Gastroesophageal sphincter (tissue), 4 donors: ENCODE measurements at regions not wholly inside any gene's neighbourhood (a gene's known extent, or its start where the extent isn't known, plus 50 kb on each side); places are given as distances from the start of the nearest gene placed in this dataset.

Source experiments
- ATAC-seq: fragments of 150-250 bp; one replicate; pipeline ENCODE4 v1.9.1; 2016; ENCODE audit warnings: mild to moderate bottlenecking, moderate library complexity
- H3K27ac ChIP-seq, 4 donors: fragments of 200-600 bp; sonication (generic) in 3 of 4; 1 replicate in 3 of 4; 2 replicates in 1 of 4; pipeline ENCODE4 v1.5.1; 2016 to 2019
- H3K27me3 ChIP-seq: fragments of 200-600 bp; sonication (generic); one replicate; pipeline ENCODE4 v1.5.1; 2019
- H3K36me3 ChIP-seq, 2 donors: fragments of 200-600 bp; sonication (generic); one replicate each; pipeline ENCODE4 v1.5.1; 2019; ENCODE audit warnings: control low read depth in 1 of 2
- H3K4me1 ChIP-seq, 3 donors: fragments of 200-600 bp; sonication (generic); 1 replicate in 2 of 3; 2 replicates in 1 of 3; pipeline ENCODE4 v1.5.1; 2016 to 2019; ENCODE audit warnings: control low read depth in 2 of 3
- H3K4me3 ChIP-seq, 2 donors: fragments of 200-600 bp; sonication (generic); one replicate each; pipeline ENCODE4 v1.5.1; 2019; ENCODE audit warnings: mild to moderate bottlenecking in 1 of 2, moderate library complexity in 1 of 2
- H3K9me3 ChIP-seq, 3 donors: fragments of 200-600 bp; sonication (generic); one replicate each; pipeline ENCODE4 v1.5.1; 2017 to 2019; ENCODE audit warnings: control low read depth in 2 of 3
- EP300 ChIP-seq: sonication (generic); formaldehyde crosslinking; IDR thresholded peaks from one replicate; pipeline ENCODE4 v1.6.1; 2017; ENCODE audit warnings: antibody characterized with exemption, mild to moderate bottlenecking
- POLR2A ChIP-seq, 2 donors: fragments of 450-650 bp; IDR thresholded peaks; one replicate each; pipeline ENCODE4 v1.6.1; 2017; ENCODE audit warnings: antibody characterized with exemption in 2 of 2, mild to moderate bottlenecking in 2 of 2, moderate library complexity in 1 of 2
- POLR2AphosphoS5 ChIP-seq: sonication (generic); formaldehyde crosslinking; IDR thresholded peaks from one replicate; pipeline ENCODE4 v1.6.1; 2017; ENCODE audit warnings: antibody characterized with exemption
- WGBS, 2 donors: methylation state at CpG; one replicate each; pipeline ENCODE4 v1.1.5; 2018; ENCODE audit warnings: low coverage in 1 of 2; 5-methylcytosine and 5-hydroxymethylcytosine counted together
- TF ChIP-seq, protein P1 (sequence below), 4 experiments: fragments of 200-600 bp in 2 of 4; fragments of 450-650 bp in 2 of 4; sonication (generic) in 1 of 4; IDR thresholded peaks; one replicate each; pipeline ENCODE4 v1.5.1; 2017 to 2019; ENCODE audit warnings: antibody characterized with exemption in 4 of 4, mild to moderate bottlenecking in 2 of 4, moderate library complexity in 2 of 4

DNA sequence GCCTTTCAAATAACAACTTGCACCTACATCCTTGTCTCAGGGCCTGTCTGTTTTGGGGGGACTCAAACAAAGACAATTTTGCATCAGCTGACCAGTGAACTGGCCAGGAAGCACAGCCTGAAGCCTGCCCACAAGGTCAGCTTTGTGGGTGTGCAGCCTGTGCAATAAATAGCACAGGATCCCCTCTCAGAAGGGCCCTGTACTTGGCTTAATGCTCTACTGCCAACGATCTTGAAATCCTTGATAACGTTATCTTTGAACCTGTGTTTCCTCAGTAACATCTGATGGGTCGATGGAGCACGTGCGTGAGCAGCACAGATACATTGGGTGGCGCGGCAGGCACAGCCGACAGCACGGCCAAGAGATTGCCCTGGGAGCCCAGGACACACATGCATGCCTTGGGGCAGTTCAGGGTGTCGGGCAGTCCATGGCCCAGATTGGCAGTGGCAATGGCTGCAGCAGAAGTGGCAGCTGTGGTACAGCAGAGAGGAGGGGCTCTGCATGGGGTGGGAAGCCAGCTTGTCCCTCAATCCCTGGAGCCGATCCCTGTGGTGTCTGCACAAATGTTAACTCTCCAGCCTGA, 58.8 kb upstream of the ATP6AP2 start:
- no peak overlapping the region for H3K4me3 ChIP-seq
- ATAC-seq = no peak
- H3K4me1 ChIP-seq = no peaks in the 10 kb centered on the region
- H3K9me3 ChIP-seq = no peaks in the 10 kb centered on the region
- TF ChIP-seq POLR2AphosphoS5 = no peak
- no peaks in the 10 kb centered on the region for H3K27me3 ChIP-seq
- H3K36me3 ChIP-seq = no peaks in the 10 kb centered on the region
- H3K27ac ChIP-seq = no peak overlapping the region
- WGBS, 2 donors = no CpG with 5 or more reads among the region's 11 CpGs

DNA sequence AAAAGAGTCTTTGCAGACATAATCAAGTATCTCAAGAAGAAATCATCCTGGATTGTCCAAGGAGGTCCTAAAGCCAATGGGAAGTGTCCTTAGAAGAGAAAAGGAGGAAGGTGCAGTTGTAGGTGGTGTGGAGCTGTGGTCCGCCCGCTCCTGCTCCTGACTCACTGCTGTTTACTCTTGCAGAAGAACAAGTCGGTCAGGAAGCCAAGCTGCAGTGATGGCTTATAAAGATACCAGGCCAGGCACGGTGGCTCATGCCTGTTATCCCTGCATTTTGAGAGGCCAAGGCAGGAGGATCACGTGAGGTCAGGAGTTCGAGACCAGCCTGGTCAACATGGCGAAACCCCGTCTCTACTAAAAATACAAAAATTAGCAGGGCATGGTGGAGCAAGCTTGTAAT, 66.4 kb upstream of the ATP6AP2 start:
- TF ChIP-seq POLR2A (IDR thresholded peaks at IDR 0.05) (no peak), EP300 (no peak), POLR2AphosphoS5 (no peak)
- TF ChIP-seq, protein P1, sequence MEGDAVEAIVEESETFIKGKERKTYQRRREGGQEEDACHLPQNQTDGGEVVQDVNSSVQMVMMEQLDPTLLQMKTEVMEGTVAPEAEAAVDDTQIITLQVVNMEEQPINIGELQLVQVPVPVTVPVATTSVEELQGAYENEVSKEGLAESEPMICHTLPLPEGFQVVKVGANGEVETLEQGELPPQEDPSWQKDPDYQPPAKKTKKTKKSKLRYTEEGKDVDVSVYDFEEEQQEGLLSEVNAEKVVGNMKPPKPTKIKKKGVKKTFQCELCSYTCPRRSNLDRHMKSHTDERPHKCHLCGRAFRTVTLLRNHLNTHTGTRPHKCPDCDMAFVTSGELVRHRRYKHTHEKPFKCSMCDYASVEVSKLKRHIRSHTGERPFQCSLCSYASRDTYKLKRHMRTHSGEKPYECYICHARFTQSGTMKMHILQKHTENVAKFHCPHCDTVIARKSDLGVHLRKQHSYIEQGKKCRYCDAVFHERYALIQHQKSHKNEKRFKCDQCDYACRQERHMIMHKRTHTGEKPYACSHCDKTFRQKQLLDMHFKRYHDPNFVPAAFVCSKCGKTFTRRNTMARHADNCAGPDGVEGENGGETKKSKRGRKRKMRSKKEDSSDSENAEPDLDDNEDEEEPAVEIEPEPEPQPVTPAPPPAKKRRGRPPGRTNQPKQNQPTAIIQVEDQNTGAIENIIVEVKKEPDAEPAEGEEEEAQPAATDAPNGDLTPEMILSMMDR (IDR thresholded peaks at IDR 0.05) = no peak
- Histone ChIP-seq H3K36me3 (no peaks in the 10 kb centered on the region), H3K4me1 (no peaks in the 10 kb centered on the region), H3K4me3 (no peak overlapping the region), H3K27me3 (no peaks in the 10 kb centered on the region), H3K9me3 (no peaks in the 10 kb centered on the region), H3K27ac (no peak overlapping the region)
- WGBS, 2 donors = 86% methylated on average over 5 of the region's 8 CpGs; no CpG with 5 or more reads in 1 of the 2 donors
- no peak for ATAC-seq

DNA sequence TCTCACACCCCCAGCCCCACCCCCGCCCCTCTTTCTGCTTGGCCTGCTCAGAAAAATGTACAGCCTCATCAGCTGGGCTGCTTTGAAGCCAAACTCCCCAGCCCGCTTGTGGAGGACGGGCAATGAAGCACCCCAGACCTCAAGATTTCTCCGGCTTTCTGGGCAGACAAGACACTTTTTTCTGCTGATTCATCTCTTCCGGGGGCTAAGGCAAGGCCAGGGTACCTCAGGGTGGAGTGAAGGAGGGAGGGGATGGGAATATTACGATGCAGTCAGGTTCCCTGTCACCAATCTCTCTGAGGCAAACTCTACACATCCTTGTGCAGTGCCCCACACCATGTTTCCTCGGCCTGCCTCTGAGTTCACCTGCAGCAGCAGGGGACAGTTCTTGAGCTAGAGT, 66.9 kb upstream of the ATP6AP2 start:
- Histone ChIP-seq H3K27ac (no peak overlapping the region), H3K36me3 (no peaks in the 10 kb centered on the region), H3K27me3 (no peaks in the 10 kb centered on the region), H3K4me3 (no peak overlapping the region), H3K4me1 (no peaks in the 10 kb centered on the region), H3K9me3 (no peaks in the 10 kb centered on the region)
- 0 to 54% methylated on average over 1 to 5 of the region's 7 CpGs for WGBS, 2 donors
- no peak for TF ChIP-seq POLR2A (IDR thresholded peaks at IDR 0.05)
- TF ChIP-seq, protein P1 (IDR thresholded peaks at IDR 0.05) = no peak
- TF ChIP-seq EP300 = no peak
- no peak for TF ChIP-seq POLR2AphosphoS5
- no peak for ATAC-seq

DNA sequence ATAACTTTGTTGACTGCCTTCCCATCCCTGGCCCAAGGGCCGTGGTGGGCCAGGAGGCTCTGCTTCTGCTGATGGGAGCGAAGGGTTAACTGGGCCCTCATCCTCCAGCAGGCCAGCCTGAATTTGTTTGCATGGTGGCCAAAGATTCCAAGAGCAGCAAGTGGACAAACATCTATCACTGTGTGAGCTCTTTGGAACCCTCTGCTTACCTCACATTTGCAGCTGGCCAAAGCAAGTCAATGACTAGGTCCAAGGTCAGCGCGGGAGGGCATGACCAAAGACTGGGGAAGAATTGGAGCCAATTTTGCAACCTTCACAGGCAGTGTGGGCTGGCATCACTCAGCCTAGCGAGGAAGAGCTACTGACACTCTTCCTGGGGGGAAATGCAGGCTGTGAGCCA, 67.8 kb upstream of the ATP6AP2 start:
- no peaks in the 10 kb centered on the region for H3K4me1 ChIP-seq
- TF ChIP-seq POLR2AphosphoS5 = no peak
- no peak for TF ChIP-seq EP300
- no peak for TF ChIP-seq POLR2A (IDR thresholded peaks at IDR 0.05)
- TF ChIP-seq, protein P1 (IDR thresholded peaks at IDR 0.05) = no peak
- no peaks in the 10 kb centered on the region for H3K27me3 ChIP-seq
- no peaks in the 10 kb centered on the region for H3K36me3 ChIP-seq
- no peak overlapping the region for H3K27ac ChIP-seq
- no peaks in the 10 kb centered on the region for H3K9me3 ChIP-seq
- ATAC-seq = no peak
- no peak overlapping the region for H3K4me3 ChIP-seq
- WGBS, 2 donors = no CpG with 5 or more reads among the region's 5 CpGs

DNA sequence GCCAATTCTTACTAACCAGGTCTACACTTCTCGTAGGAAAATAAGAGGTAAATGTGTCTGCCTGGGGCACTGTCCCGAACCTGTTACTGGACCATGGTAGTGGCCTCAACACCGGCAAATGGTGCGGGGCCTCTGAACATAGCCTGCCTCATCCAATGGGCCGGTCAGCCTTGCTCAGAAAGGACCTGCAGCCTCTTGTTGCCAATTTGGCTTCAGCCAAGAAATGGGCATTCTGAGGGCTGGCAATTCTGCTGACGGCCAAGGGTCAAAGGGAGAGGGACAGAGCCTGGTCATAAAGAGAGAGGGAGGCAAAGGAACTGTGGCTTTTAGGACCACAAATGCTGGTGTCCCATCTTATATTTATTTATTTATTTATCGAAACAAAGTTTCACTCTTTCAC, 69.5 kb upstream of the ATP6AP2 start:
- H3K27ac ChIP-seq = no peak overlapping the region
- no peaks in the 10 kb centered on the region for H3K36me3 ChIP-seq
- no peaks in the 10 kb centered on the region for H3K27me3 ChIP-seq
- 85% methylated on average over 4 of the region's 7 CpGs; no CpG with 5 or more reads in 1 of the 2 donors for WGBS, 2 donors
- H3K4me1 ChIP-seq = no peaks in the 10 kb centered on the region
- ATAC-seq = no peak
- no peaks in the 10 kb centered on the region for H3K9me3 ChIP-seq
- TF ChIP-seq EP300 (no peak), POLR2A (IDR thresholded peaks at IDR 0.05) (no peak), POLR2AphosphoS5 (no peak)
- TF ChIP-seq, protein P1 (IDR thresholded peaks at IDR 0.05) = no peak
- H3K4me3 ChIP-seq = no peak overlapping the region
